HG02571 (cell line): ENCODE measurements at regions not wholly inside any gene's neighbourhood (a gene's known extent, or its start where the extent isn't known, plus 50 kb on each side); places are given as distances from the start of the nearest gene placed in this dataset.

Source experiments
- ATAC-seq: cut with Tn5 transposase; IDR thresholded peaks from one replicate; pipeline ENCODE4 v1.9.1; 2021; ENCODE audit warnings: mild to moderate bottlenecking, moderate library complexity; ENCODE audit not compliant: unreplicated experiment

DNA sequence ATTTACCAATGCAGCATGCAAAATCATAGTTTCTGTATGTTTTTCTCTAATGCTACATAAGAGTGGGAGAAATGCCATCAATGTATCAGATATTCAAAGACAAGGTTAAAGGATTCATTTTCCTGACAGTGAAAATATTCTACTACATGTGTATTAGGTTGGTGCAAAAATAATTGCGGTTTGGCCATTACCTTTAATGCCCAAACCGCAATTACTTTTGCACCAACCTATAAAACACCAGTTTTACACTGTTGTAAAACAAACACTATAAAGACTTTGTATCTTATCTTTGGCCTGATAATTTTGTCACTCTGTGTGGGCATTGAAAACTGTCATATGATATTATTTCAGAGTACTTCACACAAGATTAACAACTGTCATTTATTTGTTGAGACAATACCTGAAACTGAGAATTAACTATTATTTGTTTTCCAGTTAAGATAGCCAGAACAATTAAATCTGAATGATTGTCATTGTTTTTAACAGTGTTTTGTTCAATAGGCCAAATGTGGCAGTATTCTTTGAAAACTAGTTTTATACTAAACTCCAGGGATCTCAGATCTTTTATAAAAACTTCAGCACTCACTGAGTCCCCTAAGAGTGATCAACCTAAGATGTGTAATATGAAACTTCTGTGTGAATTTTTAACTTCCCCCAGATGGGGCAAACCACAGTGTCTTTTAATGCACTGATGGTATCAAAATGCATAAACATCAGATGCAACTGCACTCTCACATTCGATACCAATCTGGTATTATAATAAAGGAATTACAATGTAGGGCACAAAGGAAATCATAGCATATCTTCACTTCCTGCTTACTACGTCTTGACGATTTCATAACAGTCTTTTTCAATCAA is 53.8 kb upstream of the FBN2 start:
- ATAC-seq, result no peak

DNA sequence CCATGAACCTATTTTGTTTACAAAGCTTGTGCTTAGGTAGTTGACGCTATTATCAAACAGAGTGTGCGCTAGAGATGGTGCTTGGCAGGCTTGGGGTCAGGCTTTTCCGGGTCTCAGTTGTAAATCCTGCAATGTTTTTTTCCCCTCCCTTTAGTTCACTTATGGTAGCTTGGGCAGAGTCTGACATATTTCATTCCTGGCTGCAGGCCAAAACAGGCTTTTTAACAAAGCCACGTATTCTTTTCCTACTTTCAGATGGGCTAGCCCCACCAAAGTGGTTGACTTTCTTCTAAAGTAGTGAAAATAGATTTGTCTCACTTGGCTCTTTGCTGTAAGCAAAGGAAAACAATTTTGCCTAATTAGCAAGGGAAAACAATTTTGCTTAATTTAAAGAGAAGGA is 58.0 kb upstream of the FBN2 start:
- ATAC-seq, result no peak

GRCh38 chr5:128597156-128597555 is 59.1 kb upstream of the FBN2 start:
- ATAC-seq, result no peak

- ATAC-seq, result no peak
These were observed 75.1 kb upstream of the FBN2 start for GRCh38 chr5:128613128-128613527.

- no peak for ATAC-seq
These were observed 75.7 kb upstream of the FBN2 start for GRCh38 chr5:128613766-128614165.

DNA sequence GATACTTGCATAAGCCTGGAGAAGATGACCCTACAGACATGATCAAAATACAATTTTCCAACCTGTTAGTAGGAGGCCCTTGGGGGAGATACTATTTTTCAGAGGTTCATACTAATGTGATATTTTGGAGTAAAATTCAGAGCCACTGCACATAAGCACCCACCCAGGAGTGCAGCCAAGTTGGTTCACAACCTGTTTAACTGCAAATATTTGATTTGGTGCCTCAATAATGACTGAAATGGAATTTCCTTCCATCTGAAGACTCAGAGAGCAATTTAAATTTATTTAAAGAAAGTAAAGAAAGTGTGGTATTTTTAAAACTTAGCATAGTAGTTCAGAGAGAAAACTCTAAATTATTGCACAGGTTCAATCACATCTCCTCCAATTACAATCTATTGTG is 77.5 kb upstream of the FBN2 start:
- ATAC-seq, result no peak

- no peak for ATAC-seq
These were observed 88.6 kb upstream of the FBN2 start for GRCh38 chr5:128626536-128627090.

DNA sequence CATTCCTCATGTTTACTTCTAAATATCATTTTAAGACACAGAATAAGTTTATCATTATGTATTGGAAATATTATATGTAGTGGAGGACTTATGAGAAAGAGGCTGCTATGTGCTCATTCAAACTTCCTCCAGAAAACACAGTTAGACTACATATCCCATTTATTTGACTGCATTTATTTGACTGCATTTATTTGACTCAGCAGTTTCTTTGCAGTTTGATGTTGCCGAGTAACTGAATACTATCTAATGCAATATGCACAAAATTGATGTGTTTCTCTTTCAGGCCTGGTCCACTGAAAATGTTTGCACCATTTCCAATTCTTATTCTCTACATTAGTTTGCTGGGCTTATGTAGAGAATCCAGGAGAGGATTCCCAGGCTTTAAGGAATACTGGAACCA is 89.9 kb upstream of the FBN2 start:
- no peak for ATAC-seq

- no peak for ATAC-seq
These were observed 91.1 kb upstream of the FBN2 start for GRCh38 chr5:128629157-128629556.

DNA sequence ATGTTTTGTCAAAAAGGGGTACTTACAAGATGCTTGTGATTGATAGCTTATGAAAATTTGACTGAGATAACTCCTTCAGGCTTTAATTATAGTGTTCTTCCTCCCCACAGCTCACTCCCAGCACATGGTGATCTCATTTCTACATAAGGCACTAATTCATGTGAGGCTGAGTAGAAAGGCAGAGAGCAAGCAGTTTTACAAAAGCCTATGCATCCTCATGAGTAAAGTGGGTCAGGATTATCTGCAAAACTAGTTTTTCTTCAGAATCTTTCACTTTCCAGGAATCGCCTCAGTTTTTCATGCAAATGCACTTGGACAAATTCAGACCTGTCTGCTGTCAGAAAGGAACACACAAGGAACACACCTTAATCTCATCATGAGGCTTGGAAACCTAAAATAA is 92.1 kb upstream of the FBN2 start:
- no peak for ATAC-seq

GRCh38 chr5:128631771-128632170 is 93.7 kb upstream of the FBN2 start:
- no peak for ATAC-seq

GRCh38 chr5:128632264-128632663 is 94.2 kb upstream of the FBN2 start:
- no peak for ATAC-seq

DNA sequence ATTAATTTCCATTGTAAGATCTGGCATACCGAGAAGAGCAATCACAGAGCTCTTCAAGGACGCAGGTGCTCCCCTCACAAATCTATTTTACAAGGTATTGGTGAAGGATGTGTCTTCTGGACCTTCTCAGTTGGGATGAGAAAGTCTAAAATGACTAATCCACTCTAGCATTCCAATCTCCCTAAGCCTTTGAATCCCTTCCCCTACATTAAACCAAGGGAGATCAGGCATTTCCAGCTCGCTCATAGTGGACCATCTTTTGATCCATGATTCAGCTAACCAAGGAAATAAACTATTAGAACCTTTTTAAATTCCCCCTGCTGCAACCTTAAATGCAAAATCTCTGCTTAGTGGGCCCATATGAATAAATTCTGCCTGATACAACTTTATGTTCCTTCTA is 95.9 kb upstream of the FBN2 start:
- no peak for ATAC-seq

DNA sequence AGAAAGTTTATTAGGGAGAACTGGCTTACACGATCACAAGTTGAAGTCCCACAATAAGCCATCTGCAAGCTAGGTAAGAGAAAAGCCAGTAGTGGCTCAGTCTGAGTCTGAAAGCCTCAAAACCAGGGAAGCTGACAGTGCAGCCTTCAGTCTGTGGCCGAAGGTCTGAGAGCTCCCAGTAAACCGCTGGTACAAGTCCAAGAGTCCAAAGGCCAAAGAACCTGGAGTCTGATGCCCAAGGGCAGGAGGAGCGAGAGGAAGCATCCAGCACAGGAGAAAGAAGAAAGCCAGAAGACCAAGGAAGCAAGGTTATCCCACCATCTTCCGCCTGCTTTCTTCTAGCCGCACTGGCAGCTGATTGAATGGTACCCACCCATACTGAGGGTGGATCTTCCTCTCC is 97.3 kb upstream of the FBN2 start:
- ATAC-seq, result no peak

- ATAC-seq, result no peak
These were observed 98.3 kb upstream of the FBN2 start for GRCh38 chr5:128636361-128636760.

DNA sequence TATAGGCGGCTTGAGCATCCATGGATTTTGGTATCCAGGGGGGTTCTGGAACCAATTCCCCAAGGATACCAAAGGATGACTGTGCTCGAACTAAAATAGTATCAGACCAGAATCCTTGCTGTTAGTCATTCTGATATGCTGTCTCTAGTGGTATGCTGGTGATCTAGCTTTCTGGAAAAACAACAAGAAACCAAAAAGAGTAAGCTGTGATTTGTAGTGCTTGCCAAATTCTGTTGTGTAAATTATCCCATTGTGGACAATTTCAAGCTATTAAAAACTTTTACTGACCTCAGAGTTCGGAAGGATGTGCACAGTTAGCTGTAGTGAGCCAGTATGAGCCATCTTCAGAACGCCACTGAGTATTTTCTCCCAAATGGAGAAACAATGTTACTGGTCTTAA is 99.0 kb upstream of the FBN2 start:
- no peak for ATAC-seq

GRCh38 chr5:128641861-128642260 is 103.8 kb upstream of the FBN2 start:
- no peak for ATAC-seq

GRCh38 chr5:128644863-128645262 is 106.8 kb upstream of the FBN2 start:
- no peak for ATAC-seq

DNA sequence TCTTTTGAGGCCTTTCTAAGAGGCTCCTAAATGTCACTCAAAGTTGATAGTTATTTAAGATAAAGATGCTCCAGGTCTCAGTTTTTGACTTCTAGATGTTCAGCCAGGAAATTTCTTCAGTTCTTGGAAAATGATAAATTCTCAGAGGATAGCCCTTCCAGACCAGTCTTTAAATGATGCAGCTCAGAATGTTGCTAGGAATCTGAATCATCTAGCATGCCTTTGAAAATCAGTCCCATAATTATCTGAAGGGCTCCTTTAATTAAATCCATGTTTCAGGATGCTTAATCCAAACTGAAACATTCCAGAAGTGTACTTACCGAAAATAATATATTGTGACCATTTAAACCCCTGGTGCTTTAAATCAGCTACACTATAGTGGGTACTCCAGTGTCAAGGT is 107.5 kb upstream of the FBN2 start:
- no peak for ATAC-seq

- no peak for ATAC-seq
These were observed 108.1 kb upstream of the FBN2 start for GRCh38 chr5:128646176-128646575.

GRCh38 chr5:128649192-128649591 is 111.1 kb upstream of the FBN2 start:
- no peak for ATAC-seq

- no peak for ATAC-seq
These were observed 125.0 kb upstream of the FBN2 start for GRCh38 chr5:128662997-128663396.
